ENCODE measurements at regions not wholly inside any gene's neighbourhood (a gene's known extent, or its start where the extent isn't known, plus 50 kb on each side); places are given as distances from the start of the nearest gene placed in this dataset.

- Histone ChIP-seq H3K18ac (ENCODE audit: low read depth, low read length) (peak overlapping the region; percentile 51), H3K9me3 (ENCODE audit: control insufficient read depth, insufficient read depth, low read length) (no peaks in the 10 kb centered on the region), H3K9me1 (ENCODE audit: insufficient read depth, low read length) (peaks cover 19% of the 10 kb centered on the region), H2BK15ac (ENCODE audit: low read depth, low read length) (peak overlapping the region; percentile 87; the same call in 2 of the 3 replicates), H2AK5ac (ENCODE audit: low read depth, low read length) (peak overlapping the region; percentile 85), H3K56ac (ENCODE audit: extremely low read depth, insufficient read depth, low read length) (peak overlapping the region; percentile 44; the same call in 1 of the 2 replicates), H4K20me1 (ENCODE audit: insufficient read depth, low read length) (no peaks in the 10 kb centered on the region; the same call in 1 of the 2 replicates), H3K27ac (ENCODE audit: insufficient read depth, low read length) (peak overlapping the region; percentile 59), H3K14ac (replicated peaks; ENCODE audit: low read depth, low read length) (peak overlapping the region; percentile 88), H2BK120ac (ENCODE audit: low read depth, low read length) (peak overlapping the region; percentile 96), H3K23ac (ENCODE audit: low read depth, low read length) (peak overlapping the region; percentile 57; the same call in 1 of the 2 replicates), H4K5ac (ENCODE audit: low read depth, low read length) (peak overlapping the region; percentile 39), H3K79me1 (ENCODE audit: low read depth in 1 of 2, low read length in 2 of 2) (peaks cover 0 to 4% of the 10 kb centered on the region in 2 experiments; a peak in 1 of 4 replicates), H3K36me3 (ENCODE audit: control insufficient read depth, insufficient read depth, low read length) (no peaks in the 10 kb centered on the region), H3K9ac (ENCODE audit: low read depth, low read length) (no peak overlapping the region; the same call in 1 of the 2 replicates), H3K4me1 (ENCODE audit: control insufficient read depth, insufficient read depth, low read length) (peaks cover 16% of the 10 kb centered on the region), H4K8ac (ENCODE audit: low read depth in 2 of 2, low read length in 2 of 2) (peak overlapping the region; percentile 53 to 84; a peak in 3 of 4 replicates), H2BK5ac (ENCODE audit: low read depth, low read length, poor library complexity, severe bottlenecking) (peak overlapping the region; percentile 79), H3K4me2 (ENCODE audit: low read depth, low read length) (no peak overlapping the region), H2AK9ac (replicated peaks; ENCODE audit: low read depth, low read length, poor library complexity) (peak overlapping the region; percentile 60), H2AFZ (replicated peaks; ENCODE audit: low read length, poor library complexity) (peak overlapping the region; percentile 91), H3K4me3 (ENCODE audit: insufficient read depth, low read depth, low read length) (no peak overlapping the region), H2BK20ac (ENCODE audit: low read depth, low read length) (peak overlapping the region; percentile 98), H3K27me3 (ENCODE audit: control insufficient read depth, insufficient read depth, low read length) (no peaks in the 10 kb centered on the region), H3K4ac (ENCODE audit: low read depth, low read length) (peak overlapping the region; percentile 93), H4K91ac (ENCODE audit: insufficient read depth, low read depth, low read length) (peak overlapping the region; percentile 93)
- BruUV-seq (replicated peaks): no TSS peak
- in situ Hi-C loops (cut with MboI; ENCODE audit: low sequenced_read_pairs): no loop called here
- dilution Hi-C loops (cut with HindIII; ENCODE audit: low sequenced_read_pairs, unreplicated experiment): no loop called here
- no peak for ATAC-seq (ENCODE audit: low read depth)
- POLR2A ChIA-PET (ENCODE audit: unreplicated experiment): no interaction called here
- CTCF ChIA-PET: interaction anchor here (1.0 kb wide), 1 partner anchor 13 kb away, joined by 3 read pairs; no protein-coding TSS in a partner anchor
- intact Hi-C loops (cut with micrococcal nuclease): no loop called here
- no peak for DNase-seq
- WGBS, 2 experiments (ENCODE audit: extremely low coverage in 2 of 2, insufficient read length in 1 of 2): 90% methylated on average over 2 of the region's 6 CpGs; no CpG with 5 or more reads in 1 of the 2 experiments
- TF ChIP-seq CHD1 (IDR thresholded peaks at IDR 0.05; ENCODE audit: low read depth, low read length) (no peak), RAD21 (IDR thresholded peaks at IDR 0.05; ENCODE audit: low read length) (no peak), FOS (IDR thresholded peaks at IDR 0.05; ENCODE audit: low read depth, low read length) (no peak), NFE2L2 (IDR thresholded peaks at IDR 0.05; ENCODE audit: low read depth, low read length) (no peak), CTCF (conservative IDR thresholded peaks at IDR 0.05; ENCODE audit: low read depth, low read length) (no peak), RFX5 (IDR thresholded peaks at IDR 0.05; ENCODE audit: low read depth, low read length) (no peak), MAZ (IDR thresholded peaks at IDR 0.05; ENCODE audit: borderline replicate concordance, low read depth, low read length) (no peak), USF2 (IDR thresholded peaks at IDR 0.05; ENCODE audit: low read depth, low read length) (no peak), MXI1 (IDR thresholded peaks at IDR 0.05; ENCODE audit: borderline replicate concordance, low read depth, low read length) (no peak), BHLHE40 (IDR thresholded peaks at IDR 0.05; ENCODE audit: low read depth, low read length) (no peak), ELK1 (IDR thresholded peaks at IDR 0.05; ENCODE audit: borderline replicate concordance, low read depth, low read length) (no peak), RCOR1 (IDR thresholded peaks at IDR 0.05; ENCODE audit: insufficient replicate concordance, low read length) (no peak), POLR2A (IDR thresholded peaks at IDR 0.05; ENCODE audit: low read depth, low read length) (no peak), SMC3 (IDR thresholded peaks at IDR 0.05; ENCODE audit: low read depth, low read length) (no peak), MAFK (IDR thresholded peaks at IDR 0.05; ENCODE audit: low read depth, low read length) (no peak), CEBPB (IDR thresholded peaks at IDR 0.05; ENCODE audit: low read depth, low read length) (no peak)
Measured at GRCh38 chr1:25023190-25023578, 93.1 kb upstream of the RUNX3 start.

Measured in IMR-90 (cell line).